GM19043 (cell line): ENCODE measurements at regions not wholly inside any gene's neighbourhood (a gene's known extent, or its start where the extent isn't known, plus 50 kb on each side); places are given as distances from the start of the nearest gene placed in this dataset.

ENCODE experiments used
- ATAC-seq: cut with Tn5 transposase; IDR thresholded peaks from one replicate; pipeline ENCODE4 v1.9.1; 2021; ENCODE audit warnings: low read depth; ENCODE audit not compliant: unreplicated experiment

DNA sequence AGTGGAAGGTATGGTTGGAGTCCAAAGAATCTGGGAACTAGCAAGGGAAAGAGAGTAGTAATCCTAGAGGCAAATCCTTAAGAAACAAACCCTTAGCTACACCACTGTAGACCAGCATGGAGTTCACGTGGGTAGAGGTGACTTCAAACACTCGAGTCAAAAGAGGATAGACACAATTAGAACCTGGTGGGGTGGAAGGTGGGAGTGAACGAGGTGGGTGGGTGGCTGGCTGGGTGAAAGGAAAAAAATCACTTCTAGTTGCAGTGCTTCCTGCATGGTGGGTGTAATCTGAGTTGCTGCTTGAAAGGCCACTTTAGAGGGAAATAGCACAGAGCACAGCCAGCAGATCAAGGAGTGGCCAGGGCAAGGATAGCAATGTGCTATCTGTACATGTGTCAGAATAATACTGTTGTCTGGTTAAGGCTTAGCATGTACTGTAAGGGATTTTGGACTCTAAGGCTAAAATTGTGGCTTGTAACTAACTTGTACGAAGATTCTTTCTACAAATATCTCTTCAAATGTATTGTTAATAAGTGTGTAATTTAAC is 356.2 kb downstream of the GRIA2 start:
- no peak for ATAC-seq

DNA sequence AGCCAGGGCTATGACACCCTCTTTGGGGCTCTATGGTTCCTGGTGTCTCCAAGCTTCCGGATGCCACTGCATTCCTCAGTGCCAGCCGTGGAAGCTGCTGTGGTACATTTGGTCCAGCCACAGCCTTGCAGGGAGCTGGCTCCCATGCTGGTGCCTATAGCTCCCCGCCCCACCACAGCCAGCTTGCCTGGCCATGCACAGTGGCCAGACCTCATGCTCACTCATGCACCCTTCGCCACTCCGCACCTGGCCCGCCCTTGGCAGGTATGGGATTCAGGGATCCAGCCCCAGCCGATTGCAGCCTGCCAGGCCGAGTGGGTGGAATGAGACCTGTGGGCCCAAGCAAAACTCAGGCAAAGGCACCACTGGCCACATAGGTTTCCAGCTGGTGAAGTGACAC is 354.8 kb downstream of the GRIA2 start:
- ATAC-seq = no peak

DNA sequence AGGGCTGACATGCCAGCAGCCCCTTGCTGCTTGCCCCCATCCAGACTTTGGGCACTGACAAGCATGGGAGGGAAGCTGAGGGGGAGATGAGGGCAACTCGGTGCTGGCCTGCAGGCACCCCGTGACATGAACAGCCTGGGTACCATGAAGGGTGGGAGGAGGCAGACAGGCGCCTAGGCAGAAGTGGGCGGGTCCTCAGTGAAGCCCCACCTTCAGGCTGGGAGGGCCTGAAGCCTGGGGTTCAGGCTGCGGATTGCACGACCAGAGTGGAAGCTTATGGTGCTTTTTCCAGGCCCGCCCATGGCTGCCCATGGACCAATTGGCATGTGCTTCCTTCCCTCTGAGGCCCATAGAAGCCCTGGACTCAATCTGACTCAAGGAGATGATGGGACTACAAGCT is 354.1 kb downstream of the GRIA2 start:
- no peak for ATAC-seq

DNA sequence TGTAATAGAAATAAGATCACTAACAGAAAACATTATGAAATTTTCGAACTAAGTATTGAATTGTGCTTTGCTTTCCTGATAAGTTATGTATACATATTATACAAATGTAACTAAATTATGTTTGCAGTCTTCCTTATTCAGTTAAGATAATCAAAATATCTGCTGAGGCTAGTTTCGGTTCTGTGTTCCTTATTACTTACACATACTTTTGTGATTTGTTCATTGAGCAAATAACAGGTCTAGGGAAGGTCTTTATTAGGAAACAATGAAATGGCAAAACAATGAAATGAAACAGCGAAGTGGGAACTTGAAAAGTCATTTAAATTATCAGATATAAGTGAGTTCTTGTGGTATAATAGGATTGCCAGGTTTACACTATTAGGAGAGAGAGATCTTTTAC is 352.4 kb downstream of the GRIA2 start:
- ATAC-seq = no peak

DNA sequence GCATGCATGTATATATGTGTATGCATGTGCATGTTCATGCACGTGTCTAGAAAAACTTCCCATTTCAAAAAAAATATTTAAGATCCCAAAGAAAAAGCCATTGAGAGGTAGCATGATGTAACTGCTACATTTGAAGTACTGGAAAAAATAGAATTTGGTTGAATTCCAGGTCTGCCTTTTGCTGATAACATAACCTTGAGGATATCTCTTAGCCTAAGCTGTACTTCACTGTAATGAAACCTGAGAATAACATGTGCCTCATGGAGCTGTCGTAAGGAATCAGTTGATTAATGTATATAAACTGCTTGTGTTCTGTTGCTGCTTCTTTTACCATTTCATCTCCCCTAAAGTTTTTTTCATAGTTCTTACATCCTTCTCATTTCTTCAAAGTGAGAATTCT is 351.8 kb downstream of the GRIA2 start:
- ATAC-seq = no peak

DNA sequence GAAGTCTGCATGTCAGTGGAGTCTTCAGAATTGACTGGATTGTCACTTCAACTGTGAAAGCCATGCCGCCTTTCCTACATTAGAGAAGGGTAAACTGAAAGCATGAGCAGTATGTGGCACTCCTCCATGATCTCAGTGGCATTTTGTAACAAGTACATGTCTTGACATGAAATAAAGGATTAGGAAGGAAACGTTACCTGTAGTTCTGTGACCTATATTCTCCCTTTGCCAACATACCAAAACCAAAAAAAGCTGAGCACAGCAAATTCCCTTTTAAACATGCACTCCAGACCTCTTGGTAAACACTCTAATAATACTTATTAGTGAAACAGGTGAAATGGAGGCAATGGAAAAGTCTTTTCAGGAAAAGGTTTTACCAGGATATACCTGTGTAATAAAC is 344.2 kb downstream of the GRIA2 start:
- no peak for ATAC-seq

DNA sequence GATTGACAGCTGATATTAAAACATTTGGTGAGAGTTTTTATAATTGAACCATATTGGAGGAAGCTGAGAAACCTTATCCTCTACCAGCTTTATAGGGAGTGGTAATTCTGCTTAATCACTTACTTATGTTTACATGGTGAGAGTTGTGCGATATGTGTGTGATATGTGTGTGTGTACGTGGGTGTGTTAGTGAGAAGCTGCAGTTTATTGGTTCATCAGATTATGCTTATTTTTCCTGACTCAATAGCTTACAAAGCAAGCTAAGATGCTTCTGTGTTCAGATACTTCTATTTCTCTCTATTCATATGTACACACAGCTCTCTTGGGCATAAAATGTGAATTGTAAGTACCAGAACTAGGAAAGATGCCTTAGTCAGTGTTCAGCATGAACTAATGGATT is 343.7 kb downstream of the GRIA2 start:
- no peak for ATAC-seq

DNA sequence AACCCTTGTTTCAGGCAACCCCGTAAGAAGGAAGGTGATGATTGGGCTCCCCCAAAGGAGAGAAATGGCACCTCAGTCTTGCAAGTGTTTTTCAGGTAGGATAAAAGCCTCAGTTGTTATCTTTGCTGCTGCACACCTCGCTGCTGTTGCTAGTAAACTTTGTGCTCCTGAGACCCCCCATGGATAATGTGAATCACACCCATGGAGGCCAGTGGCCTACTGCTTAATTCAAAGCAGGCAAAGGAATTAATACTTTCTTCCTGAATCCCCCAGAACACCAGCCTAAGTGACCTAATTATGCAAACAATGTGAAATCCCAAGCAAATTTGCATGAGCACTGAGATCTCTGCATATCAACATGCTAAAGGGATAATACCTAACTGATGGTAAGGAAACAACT is 337.5 kb downstream of the GRIA2 start:
- ATAC-seq = no peak

DNA sequence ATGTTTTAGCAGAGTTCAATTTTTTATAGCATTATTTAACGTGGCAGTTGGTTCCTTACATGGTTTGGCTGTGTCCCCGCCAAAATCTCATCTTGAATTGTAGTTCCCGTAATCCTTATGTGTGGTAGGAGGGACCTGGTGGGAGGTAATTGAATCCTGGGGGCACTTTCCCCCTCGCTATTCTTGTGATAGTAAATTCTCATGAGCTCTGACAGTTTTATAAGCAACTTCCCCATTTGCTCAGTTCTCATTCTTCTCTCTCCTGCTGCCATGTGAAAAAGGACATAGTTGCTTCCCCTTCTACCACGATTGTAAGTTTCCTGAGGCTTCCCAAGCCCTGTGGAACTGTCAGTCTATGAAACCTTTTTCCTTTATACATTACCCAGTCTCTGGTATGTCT is 329.5 kb downstream of the GRIA2 start:
- no peak for ATAC-seq

DNA sequence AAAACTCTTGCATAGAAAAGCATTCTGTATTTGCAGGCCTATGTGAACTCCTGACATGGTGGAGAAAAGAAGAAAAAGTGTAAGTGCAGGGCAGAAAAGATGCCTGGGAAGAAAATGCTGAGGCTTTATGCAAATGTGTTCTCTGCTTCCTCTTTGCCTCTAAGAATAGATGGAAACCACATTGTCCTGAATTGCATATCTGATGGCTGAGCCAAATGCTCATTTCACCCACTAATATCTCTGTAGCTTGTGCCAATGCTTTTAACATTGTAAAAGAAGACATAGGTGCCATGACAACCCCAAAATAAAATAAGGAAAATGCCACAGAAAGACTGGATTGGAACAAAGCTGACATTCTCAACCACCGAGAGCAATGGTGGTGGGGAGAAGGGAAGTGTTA is 307.4 kb downstream of the GRIA2 start:
- ATAC-seq = no peak

DNA sequence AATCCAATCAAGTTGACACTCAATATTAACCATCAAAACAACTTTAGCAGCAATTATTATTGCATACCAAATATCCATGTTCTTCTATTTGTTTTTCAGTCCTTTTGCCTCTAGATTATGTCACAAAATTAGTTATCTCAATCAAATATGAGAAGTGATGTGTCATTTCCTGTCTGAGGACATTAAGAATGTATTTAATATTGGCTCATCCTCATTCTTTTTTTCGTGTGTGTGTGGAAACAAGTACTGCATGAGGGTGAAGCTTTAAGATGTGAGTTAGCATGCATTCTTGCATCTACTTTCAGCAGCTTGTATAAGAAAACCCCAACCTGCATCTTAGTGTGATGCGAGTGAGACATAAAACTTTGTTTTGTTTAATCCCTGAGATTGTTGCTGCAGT is 301.4 kb downstream of the GRIA2 start:
- no peak for ATAC-seq

DNA sequence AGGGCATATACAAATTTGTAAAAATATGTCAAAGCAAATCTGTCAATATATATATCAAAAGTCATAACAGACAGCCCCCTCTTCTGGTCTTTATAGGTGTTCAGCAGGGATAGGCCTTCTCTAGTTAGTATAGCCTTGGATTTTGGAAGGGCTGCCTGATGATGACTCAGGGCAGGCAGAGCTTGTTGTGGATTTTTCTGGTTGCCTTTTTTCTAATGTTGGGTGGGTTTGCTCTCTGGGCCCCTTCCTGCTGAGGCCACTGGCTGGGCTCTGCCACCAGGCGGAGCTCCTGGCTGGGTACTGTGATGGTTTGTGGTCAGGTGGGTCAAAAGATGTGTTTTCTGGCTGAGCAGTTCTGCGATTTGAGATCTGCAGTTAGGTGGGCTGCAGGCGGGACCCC is 294.2 kb downstream of the GRIA2 start:
- no peak for ATAC-seq

DNA sequence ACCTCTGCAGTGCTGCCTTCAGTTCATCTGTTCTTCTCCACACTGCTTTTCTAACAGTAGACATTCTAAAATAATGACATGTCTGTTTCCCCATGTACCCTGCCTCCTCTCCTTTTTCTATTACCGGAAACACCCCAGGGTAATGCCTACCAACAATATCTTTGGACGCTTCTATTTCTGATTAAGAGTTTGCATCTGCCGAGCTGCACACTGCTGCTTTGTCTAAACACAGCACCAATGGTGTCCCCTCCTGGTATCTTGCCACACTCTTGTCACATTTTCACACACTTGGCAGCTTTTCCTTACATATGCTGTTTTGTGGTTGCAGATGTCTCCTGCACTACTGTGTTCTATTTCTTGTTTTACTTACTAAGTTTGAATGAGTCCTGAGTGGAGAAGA is 288.8 kb downstream of the GRIA2 start:
- no peak for ATAC-seq

DNA sequence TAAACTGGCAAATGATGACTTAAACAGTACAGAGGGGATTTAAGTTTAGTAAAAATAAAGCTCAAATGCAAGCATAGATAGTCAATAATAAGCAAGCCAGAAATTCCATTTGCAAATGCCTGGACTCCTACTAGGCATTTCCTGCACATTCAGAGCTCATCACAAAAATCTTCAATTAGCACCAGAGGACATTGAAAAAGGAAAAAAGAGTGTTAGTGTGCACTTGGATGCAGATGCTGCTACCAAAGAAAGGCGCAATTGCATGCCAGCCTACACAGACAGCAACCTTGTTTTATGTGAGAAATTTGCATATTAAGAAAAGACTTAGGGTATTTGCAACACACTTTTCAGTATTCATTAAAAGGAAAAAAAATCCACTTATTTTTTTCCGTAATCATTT is 282.1 kb downstream of the GRIA2 start:
- ATAC-seq = no peak

DNA sequence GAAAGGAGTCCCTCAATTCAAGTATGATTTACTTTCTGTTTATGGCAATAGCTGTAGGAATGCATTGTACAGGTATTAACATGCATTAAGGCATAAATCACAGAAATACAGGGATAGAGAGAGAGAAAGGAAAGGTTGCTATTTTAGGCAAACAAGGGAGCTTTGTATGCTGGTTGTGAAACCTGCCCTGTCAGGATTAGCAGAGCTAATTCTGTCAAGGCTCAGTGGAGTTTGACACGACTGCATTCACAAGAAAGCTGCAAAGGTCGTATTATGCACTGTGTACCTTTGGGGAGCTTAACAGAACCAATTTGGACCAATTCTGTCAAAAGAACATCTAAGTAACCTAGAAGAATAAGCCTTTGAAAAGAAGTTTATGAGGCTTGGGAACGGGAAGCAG is 239.3 kb downstream of the GRIA2 start:
- ATAC-seq = no peak

DNA sequence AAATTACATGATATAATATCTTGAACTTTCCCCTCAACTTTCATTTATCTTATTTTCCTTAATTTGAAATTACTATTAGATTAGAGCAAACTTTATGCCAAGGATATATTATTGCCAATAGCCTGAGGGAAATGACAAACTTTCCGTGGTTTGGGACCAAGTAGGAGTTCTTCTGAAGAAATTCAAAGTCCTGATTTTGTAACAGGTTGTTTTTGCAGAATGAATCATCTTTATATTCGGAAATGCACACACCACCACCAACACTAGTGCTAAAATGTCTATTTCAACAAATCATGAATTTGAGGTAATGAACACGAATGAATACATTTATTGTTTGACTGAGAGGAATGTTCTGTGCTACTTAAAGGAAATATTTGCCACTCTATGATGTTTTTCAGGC is 226.7 kb downstream of the GRIA2 start:
- no peak for ATAC-seq

DNA sequence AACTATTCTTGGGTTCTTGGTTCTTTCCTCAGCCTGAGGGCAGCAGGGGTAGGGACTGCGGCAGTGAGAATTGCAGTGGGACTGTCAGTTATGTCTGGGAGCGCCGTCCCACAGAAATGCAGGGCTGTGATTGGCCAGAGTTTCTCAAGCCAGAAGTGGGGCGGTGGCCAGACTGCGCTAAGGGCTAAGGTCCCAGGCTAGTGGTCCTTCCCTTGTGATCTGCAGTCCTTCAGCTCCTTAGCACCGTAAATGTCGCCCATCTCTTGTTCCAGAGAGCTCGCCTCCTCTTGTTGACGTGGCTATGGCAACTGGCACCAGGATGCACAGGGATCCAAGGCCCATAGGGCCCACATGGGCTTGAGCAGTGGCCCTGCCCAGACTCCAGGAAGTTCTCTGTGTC is 223.5 kb downstream of the GRIA2 start:
- no peak for ATAC-seq

DNA sequence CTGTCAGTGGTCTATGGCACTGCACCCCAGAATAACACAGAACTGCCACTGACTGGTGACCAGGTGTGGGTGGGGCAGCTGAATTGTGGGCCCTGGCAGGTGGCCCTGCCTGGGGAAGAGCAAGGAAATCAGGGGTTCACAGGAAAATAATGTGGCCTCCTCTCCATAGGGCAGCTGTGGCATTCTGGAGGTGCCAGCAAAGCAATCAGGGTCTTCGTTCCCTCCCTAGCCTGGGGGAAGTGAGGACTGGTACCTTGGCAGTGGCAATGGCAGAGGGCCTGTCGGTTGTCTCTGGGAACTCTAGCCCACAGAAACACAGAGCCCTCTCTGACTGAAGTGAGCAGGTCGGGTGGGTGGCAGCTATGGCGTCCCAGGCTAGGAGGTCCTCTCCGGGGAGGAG is 223.0 kb downstream of the GRIA2 start:
- ATAC-seq = no peak

DNA sequence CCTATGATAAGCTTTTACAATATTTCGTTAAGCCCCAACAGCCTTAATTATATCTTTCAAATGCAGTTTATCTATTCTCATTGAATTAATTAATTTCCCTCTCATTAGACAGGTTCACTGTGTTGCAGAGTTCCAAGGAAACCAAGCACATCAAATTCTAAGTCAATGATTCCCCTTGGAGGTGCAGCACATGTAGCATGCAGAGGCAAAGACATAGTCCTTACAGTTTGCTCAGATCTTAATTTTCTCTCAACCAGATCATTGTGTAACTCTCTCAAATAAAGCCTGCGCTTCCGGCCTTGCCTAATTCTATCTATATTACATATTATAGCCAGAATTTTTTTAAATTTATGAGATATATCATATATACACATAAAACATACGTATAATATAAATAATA is 205.4 kb downstream of the GRIA2 start:
- no peak for ATAC-seq

DNA sequence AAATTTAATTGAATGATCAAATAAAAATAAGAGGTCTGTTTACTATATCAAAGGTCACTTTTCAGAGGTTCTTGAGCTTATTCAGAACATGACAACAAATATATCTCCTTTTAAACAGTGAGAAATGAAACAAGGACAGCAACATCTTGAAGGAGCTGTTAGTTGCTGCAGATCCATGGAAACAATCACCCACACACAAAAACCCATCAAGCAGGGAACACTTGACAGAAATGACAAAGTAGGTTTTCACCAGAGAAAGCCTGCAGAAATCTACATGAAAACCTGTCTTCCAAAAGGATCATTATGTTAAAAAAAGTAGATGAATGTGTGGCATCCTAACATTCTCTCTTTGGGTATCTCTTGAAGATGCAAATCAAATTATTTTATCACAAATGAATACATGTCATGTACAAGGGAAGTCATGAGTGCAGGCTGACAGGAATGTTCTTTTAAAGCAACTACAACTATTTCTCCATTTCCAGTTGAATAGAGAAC is 203.0 kb downstream of the GRIA2 start:
- ATAC-seq = no peak

DNA sequence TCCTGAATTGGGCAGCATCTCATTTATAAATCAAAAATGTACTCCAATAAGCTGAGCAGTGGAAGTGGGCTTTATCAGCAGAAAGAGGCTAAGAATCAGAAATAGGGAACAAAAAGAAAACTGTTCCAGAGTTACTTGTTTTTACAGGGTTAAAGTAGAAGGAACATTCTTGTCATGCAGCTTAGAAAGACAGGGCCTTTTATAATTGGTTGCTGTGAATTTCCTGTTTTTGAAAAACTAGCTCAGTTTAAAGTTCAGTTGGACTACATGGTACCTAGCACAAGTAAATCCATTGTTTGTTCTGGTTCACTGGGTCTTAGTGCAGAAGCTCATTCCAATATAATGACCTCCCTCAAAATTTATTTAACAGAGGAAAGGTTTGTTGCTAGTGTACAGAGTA is 200.8 kb downstream of the GRIA2 start:
- no peak for ATAC-seq
